D721Med (cell line): ENCODE measurements at regions not wholly inside any gene's neighbourhood (a gene's known extent, or its start where the extent isn't known, plus 50 kb on each side); places are given as distances from the start of the nearest gene placed in this dataset.

Experiments used
- DNase-seq: peaks from one replicate; pipeline ENCODE4 v3.0.0; 2011; ENCODE audit warnings: low spot score; ENCODE audit not compliant: insufficient read length
- FAIRE-seq: peaks from 2 replicates; lab custom pipeline; 2011; peaks lifted over from hg19 to GRCh38; lab: Jason Lieb, UNC
- TF ChIP-seq, protein P1 (sequence below): IDR thresholded peaks from 2 replicates; pipeline ENCODE4 v1.5.1; 2012; ENCODE audit warnings: mild to moderate bottlenecking, control low read depth; ENCODE audit not compliant: insufficient read depth; ENCODE audit errors: missing control alignments

DNA sequence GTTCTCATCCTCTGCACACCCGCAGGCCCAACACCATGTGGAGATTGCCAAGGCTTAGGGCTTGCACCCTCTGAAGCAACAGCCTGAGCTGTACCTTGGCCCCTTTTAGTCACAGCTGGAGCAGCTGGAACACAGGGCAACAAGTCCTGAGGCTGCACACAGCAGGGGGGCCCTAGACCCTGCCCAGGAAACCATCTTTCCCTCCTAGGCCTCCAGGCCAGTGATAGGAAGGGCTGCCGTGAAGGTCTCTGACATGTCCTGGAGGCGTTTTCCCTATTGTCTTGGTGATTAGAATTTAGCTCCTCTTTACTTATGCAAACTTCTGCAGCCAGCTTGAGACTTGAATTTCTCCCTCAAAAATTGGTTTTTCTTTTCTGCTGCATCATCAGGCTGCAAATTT is 373.5 kb upstream of the CLEC14A start:
- TF ChIP-seq, protein P1, sequence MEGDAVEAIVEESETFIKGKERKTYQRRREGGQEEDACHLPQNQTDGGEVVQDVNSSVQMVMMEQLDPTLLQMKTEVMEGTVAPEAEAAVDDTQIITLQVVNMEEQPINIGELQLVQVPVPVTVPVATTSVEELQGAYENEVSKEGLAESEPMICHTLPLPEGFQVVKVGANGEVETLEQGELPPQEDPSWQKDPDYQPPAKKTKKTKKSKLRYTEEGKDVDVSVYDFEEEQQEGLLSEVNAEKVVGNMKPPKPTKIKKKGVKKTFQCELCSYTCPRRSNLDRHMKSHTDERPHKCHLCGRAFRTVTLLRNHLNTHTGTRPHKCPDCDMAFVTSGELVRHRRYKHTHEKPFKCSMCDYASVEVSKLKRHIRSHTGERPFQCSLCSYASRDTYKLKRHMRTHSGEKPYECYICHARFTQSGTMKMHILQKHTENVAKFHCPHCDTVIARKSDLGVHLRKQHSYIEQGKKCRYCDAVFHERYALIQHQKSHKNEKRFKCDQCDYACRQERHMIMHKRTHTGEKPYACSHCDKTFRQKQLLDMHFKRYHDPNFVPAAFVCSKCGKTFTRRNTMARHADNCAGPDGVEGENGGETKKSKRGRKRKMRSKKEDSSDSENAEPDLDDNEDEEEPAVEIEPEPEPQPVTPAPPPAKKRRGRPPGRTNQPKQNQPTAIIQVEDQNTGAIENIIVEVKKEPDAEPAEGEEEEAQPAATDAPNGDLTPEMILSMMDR, result no peak
- DNase-seq (no peak), FAIRE-seq (no peak)

GRCh38 chr14:38627163-38627562 is 371.3 kb upstream of the CLEC14A start:
- DNase-seq (no peak), FAIRE-seq (no peak)
- TF ChIP-seq, protein P1, result no peak

DNA sequence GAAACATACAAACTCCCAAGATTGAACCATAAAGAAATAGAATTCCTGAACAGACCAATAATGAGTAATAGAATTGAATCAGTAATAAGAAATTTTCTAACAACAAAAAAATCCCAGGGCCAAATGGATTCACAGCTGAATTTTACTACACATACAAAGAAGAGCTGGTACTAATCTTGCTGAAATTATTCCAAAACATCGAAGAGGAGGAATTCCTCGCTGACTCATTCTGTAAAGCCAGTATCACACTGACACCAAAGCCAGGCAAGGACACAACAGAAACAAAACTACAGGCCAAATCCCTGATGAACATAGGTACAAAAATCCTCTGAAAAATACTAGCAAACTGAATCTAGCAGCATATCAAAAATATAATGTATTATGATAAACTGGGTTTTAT is 367.8 kb upstream of the CLEC14A start:
- no peak for DNase-seq
- no peak for FAIRE-seq
- TF ChIP-seq, protein P1, result no peak

- DNase-seq, result no peak
- no peak for FAIRE-seq
- TF ChIP-seq, protein P1, result no peak
These were observed 362.6 kb upstream of the CLEC14A start for GRCh38 chr14:38618514-38618913.

DNA sequence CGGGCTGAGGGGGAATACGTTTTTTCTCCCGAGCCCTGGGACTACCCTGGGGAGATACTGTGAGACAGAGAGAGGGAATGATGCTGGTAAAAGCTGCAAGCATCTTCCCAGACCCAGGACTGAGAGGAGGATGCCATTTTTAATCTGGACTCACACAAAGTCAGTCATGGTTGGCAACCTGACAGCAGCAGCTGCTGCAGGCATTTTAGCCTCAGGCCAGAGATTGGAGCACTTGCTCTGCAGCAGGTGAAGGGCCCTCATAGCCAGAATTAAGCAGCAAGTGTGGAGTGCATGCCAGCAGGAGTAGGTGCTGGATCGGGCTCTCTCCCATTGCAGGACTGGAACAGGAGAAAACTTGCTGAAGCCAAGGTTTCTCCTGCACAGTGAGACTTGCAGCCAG is 361.1 kb upstream of the CLEC14A start:
- FAIRE-seq (no peak), DNase-seq (no peak)
- TF ChIP-seq, protein P1, result no peak

GRCh38 chr14:38611928-38612327 is 356.0 kb upstream of the CLEC14A start:
- TF ChIP-seq, protein P1, result no peak
- DNase-seq (no peak), FAIRE-seq (no peak)

GRCh38 chr14:38608244-38608643 is 352.4 kb upstream of the CLEC14A start:
- TF ChIP-seq, protein P1, result no peak

More at GRCh38 chr14:38608244-38608643, 352.4 kb upstream of the CLEC14A start:
- DNase-seq (no peak), FAIRE-seq (no peak)
